ENCODE measurements at regions not wholly inside any gene's neighbourhood (a gene's known extent, or its start where the extent isn't known, plus 50 kb on each side); places are given as distances from the start of the nearest gene placed in this dataset.

DNA sequence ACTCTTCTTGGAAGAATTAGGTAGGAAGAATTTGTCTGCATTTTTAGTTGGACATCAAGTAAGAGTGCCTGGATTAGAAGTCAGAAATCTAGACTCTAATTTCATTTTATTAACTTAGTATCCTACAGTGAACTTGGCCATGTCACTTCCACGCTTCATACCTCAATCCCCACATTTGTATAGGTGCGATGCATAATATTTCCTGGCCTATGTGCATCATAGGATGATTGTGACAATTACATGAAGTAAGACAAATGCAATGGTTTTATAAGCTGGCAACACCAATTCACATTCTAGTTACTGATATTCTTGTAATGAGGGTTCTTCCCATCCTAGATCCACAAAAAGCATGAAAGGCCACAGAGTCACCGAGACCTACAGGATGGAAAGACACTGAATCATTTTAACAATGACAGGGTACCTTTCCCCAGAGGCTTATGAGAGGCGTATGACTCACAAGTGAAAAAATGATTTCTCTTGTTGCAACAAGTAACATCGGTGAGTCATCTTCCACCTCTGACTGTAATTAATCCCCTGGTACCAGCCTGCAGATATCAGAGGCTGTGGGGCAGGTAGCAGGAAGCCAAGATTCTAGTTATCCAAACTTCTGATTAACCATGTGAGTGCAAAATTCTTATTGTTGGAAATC is 56.0 kb upstream of the OR5AK2 start:
- no peak for DNase-seq (ENCODE audit: low spot score)

DNA sequence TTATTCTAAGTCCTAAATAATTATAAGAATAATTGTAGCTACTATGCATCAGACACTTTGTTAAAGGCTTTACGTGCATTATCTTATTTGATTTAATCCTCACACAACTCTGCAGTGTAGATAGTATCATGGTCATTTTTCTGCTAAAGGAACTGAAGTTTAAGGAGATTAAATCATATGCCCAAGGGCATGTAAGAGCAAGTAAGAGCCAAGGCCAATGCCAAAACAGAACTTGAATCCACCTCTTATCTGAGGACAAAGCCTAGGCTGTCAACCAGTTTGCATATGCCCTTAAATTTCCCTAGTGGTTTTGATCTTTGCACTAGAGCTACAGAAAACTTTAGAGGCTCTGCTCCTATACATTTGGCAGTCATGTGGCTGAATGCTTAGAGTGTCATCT is 65.6 kb upstream of the OR5AK2 start:
- DNase-seq (ENCODE audit: low spot score), result no peak

DNA sequence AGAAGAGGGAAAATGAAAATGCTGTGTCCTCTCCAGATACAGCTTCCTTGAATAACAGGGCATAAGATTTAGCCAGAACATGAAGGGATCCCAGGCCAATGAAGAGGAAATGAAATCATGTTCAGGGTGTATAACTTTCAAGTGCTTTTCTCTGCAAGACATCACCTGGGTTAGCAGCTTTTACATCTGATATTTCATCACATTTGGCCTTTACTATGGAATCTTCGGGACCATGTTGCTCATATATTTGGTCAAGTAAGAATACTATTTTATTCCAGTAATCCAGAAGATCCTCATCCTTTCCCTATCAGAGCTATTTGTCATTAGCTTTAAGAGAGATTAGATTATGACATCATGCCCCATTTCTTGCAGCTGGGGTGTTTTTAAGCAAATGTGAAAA is 66.3 kb upstream of the OR5AK2 start:
- no peak for DNase-seq (ENCODE audit: low spot score)

DNA sequence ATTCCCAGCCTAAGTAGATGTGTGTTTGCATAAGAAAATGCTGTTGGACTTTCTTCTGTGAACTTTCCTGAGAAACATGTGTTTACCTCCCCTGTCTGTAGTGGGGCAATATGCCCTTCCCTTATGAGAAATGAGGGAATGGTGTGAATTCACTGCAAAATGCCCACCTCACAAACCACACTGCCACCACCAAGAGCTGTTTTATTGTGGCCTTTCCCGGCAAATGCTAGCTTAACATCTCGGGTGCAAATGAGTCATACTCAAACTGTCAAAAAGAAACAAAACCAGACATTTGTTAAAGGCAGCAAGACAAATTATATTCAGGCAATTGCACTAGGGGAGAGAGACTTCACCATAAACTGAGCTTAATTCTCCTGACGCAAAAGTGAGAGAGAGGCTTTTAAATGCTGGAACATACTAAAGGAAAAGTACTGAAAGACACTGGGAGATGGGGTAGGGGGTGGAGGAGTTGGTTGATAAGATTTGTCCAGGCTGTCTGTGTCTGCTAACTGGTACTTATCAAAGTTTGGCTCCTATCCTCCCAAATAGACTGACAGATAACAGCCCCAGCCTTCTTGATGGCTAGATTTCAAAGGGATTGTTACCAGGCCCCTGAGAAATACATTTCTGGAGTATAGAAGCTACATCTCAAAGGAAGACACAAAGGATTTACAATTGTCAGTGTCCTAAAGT is 70.9 kb upstream of the OR5AK2 start:
- no peak for DNase-seq (ENCODE audit: low spot score)

DNA sequence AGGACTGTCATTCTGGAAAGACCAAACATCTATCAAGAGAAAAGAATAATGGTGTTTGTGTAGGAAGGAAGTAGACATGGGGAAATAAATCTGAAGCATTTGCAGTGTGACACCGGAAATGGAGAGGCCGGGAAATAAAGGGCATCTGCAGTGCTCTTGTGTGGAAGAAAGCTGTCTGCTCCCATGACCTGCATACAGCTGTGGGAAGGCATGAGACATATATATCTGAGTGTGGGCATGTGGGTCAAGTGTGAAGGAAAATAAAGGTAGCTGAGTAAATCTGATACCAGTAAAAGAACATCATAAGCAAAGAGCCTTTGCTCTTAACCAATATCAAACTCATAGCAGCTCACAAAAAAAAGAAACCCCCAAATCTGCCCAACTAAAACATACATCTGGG is 72.1 kb upstream of the OR5AK2 start:
- no peak for DNase-seq (ENCODE audit: low spot score)

DNA sequence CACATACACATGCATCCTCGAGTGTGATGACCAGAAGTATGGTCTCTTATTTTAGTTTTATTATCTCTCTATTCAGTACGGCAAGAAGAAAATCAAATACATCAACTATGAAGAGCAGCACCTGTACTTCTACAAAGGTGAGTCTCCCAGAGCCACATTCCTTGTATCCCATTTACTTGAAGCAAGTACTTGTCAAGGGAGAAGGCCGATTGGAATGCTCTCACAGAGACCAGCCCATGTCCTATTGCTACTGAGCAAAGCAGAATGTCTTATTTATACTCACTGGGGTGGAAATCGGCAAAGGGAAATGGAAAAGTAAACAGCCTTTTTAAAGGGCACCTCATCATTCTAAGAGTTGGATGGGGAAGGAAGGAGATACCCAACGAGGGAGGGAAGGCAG is 72.6 kb upstream of the OR5AK2 start:
- DNase-seq (ENCODE audit: low spot score), result no peak

DNA sequence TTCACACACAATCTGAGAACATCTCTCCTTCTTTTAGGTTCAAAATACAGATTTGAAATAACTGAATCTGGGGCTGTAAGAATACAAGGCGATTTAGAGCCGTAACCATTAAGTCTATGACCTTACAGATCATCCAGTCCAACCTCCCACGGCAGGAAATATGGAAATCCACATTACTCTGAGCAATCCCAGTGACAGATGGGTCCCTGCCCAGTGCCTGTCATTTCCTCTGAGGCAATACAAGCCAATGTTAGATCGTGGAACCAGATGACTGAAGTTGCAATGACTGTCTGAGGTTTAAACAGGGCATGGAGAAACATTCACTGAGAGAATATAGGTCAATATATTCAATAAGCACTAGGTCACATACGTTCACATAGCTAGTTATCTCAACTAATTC is 77.4 kb upstream of the OR5AK2 start:
- no peak for DNase-seq (ENCODE audit: low spot score)

DNA sequence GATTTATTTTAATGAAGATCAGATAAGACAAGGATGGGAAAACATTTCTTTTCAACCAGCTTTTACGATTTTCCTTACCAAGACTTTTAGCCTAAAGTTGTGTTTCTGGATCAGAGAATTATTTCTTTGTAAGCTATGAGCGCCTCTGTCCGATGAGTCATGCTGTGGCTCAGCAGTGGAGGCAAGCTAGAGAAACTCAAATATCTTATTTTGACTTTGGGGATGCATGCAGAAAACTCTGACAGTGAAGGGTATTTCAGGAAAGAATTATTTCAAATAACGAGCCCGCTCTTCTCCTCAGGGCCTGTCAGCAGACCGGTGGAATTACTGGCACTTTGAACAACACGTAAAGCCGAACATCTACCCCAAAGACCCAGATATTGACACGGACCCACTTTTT is 77.9 kb upstream of the OR5AK2 start:
- DNase-seq (ENCODE audit: low spot score), result no peak

DNA sequence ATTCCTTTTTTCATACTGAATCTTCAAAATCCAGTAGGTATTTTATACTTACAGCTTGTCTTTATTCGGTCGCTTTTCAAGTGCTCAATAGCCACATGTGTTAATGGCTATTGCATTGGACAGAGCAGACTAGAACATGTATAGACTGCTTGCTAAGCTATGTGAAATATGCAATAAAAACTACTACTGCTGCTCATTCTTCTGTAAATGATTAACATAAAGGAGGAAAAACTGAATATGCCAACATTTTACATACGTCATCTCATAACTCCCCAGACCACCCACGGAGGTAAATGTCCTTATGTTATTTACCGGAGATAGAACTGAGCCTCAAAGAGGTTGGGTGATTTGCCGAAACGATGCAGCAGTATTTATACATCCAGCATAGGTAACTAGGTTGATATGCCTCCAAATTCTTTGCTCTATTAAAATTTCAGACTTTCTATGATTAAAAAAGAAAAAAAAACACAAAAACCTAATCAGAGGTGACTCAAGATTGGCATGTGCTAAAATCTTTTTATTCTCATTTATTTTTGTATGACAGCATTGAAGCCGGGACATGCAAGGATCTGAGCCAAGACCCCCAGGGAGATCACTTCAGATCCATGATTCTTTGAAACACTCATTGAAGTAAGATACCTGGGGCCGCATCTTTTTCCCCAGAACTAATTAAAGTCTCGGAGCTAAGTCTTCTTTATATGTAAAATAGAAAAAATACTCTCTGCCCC is 78.5 kb upstream of the OR5AK2 start:
- no peak for DNase-seq (ENCODE audit: low spot score)

DNA sequence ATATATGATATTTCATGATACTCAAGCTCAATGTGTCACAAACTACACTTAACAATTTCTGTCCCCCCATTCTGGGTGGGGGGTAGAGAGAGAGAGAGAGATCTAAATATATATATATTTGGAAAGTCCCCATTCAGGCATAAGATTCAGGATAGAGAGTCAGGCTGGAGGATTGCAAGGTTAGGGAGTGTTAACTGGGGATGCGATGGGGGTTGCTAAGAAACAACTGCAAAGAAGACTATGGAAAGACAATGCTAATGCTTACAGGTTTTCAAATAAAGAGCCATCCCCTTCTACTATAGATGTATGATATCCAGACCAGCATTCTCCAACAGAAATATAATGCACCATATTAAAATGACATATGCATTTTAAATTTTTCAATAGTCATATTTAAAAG is 79.2 kb upstream of the OR5AK2 start:
- no peak for DNase-seq (ENCODE audit: low spot score)

DNA sequence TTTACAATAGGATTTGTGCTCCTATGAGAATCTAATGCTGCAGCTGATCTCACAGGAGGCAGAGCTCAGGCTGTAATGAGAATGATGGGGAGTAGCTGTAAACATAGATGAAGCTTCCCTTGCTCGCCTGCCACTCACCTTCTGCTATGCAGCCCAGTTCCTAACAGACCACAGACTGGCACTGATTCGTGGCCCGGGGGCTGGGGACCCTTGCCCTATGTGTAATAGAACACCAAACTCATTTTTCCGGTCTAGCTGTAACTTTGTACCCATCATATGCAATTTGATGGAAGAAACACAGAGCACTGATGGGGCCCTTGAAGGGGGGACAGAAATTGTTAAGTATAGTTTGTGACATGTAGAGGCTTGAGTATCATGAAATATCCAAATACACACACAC is 79.6 kb upstream of the OR5AK2 start:
- no peak for DNase-seq (ENCODE audit: low spot score)

DNA sequence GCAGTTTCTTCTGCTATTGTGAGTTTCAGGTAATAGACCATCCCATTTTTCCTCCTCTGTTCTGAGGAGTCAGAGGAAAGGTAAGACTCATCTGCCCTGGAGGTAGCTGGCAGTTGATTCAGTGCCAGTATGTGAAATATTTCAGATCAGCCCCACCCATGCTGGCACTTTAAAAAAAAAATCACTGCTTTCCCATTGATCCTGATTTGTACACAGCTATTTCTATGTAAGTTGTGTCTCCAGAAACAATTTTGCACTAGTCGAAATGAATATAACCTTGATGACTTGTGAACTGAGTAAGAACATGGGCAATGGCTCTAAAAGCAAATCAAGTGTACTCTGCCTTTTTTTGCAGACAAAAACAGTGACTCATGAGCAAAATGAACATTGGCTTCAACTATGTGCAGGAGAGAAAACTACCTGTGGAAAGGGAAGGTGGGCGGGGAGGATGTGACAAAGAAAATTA is 82.0 kb upstream of the OR5AK2 start:
- DNase-seq (ENCODE audit: low spot score), result no peak

DNA sequence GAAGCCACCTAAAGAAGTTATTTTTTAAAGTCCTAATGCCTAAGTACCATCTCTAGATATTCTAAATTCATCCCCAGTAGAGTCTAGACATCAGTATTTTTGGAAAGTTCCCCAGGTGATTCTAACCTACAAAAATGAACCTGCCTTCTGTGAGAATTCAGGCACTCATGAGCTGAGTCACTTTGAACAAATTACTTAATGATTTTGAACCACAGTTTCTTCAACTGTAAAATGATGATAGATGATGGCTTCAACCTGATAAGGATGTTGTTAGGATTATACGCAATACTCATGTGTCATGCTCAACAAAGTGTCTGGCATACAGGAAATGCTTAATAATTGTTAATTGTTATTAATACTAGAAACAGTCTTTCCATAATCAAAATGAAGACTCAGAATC is 82.8 kb upstream of the OR5AK2 start:
- DNase-seq (ENCODE audit: low spot score), result no peak

DNA sequence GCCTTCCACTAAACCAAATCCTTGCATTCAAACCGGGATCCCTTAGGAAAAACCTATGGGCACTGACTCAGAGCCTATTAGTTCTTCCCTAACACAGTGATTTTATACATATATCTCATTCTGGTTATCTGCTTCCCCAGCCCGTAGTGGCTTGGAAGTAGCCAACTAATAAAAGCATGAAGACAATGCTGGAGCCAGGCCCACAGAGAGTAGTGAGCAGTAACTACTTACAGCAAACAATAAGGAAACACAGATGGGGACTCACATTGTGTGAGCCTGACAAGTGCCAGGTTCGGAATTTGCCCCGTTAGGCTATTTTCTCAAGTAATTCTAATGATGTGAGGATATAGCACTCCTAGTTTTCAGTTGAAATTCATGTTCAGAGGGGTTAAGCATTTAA is 83.3 kb upstream of the OR5AK2 start:
- no peak for DNase-seq (ENCODE audit: low spot score)

DNA sequence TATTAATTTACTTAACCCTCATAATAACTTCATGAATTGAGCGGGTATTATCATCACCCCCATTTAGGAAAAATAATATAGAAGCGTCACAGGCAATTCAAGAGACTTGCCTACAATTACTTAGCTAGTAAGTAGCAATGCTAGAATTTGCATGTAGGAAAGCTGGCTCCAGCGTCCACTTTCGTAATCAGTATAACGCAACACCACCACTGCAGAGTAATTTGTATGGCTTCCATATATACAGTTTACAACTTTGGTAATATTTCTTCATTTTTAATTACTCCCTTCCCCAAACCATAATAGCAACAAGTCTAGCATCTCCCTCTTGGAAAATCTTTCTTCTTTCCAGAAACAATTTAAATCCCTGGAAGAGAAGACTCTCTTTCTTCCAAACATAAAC is 89.9 kb upstream of the OR5AK2 start:
- DNase-seq (ENCODE audit: low spot score), result no peak

DNA sequence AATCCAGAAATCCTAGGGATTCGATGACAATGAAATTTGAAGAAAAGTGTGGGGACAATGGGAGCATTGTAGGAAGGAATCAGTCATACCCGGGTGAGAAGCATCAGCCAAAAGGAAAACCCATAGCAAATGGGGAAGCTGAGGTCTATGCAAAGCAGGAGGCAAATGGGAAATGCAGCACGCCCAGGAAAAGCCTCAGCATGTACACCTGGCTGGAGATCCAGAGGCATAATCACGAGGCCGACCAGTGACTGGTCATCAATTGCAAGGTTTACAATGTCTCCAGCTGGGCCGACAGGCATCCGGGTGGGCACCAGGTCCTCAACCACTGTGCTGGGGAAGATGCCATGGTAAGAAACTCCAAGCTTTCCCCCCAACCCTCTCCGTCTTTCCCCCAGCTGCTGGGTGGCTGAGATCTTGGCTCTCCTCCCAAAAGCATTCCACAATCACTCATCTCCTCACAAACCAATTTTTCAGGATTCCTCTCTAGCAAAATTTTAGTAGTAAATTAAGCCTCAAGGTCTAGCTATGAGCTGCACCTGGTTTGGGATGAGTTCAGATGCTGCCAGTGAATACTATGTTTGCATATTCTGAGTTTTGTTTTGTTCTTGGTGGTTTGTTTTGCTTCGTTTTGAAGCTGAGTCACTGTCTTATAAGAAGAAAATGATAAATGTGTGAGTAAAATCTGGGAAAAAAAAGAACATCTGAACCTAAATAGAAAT is 98.0 kb upstream of the OR5AK2 start:
- DNase-seq (ENCODE audit: low spot score), result no peak

DNA sequence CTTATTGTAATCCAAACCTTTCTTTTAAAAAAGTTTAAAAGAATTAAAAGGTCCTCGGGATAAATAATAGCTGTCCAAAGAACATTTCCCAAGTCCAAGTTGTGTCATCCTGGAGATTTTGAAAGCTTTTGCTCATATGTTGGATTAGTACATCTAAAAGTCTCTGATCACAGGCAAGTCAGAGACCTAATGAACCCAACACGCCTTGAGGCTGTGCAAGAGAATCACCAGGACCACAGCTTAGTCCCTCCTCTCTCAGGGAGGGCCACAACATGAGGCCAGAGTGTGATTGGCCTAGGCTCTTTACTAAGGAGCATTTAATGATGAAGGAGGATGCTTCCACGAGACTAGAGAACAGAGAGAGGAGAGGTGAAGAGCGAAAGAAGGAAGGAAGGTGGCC is 98.7 kb upstream of the OR5AK2 start:
- no peak for DNase-seq (ENCODE audit: low spot score)

DNA sequence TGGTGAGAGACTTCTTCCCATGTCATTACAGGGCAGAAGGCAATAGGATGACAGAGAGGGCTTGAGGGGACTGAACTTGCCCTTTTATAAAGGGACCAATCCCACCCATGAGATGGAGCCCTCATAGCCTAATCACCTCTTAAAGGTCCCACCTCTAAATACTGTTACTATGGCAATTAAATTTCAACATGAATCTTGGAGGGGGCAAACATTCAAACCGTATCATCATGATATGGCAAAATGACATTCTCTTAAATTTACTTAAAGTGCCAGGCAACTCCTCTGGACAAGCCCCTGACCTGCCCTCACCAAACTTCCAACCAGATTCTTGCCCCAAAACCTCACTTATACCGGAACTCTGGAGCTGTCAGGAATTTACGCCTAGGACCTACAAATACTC is 100.8 kb upstream of the OR5AK2 start:
- no peak for DNase-seq (ENCODE audit: low spot score)

DNA sequence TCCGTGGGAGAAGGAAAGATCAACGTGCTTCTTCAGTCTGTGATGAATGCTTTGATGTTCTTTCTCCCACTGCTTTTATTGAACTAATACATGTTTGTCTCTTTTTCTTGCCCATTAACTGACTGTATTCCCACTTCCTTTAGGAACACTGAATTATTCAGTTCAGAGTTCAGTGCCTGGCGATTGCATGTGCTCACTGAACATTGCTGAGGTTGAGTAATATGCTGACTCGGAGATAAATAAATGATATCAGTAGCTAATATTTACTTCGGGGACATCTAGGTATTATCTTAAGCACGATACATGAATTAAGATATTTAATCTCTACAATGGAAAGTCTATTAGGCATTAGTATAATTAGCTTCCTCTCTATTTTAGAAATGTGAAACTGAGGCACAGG is 102.3 kb upstream of the OR5AK2 start:
- no peak for DNase-seq (ENCODE audit: low spot score)

DNA sequence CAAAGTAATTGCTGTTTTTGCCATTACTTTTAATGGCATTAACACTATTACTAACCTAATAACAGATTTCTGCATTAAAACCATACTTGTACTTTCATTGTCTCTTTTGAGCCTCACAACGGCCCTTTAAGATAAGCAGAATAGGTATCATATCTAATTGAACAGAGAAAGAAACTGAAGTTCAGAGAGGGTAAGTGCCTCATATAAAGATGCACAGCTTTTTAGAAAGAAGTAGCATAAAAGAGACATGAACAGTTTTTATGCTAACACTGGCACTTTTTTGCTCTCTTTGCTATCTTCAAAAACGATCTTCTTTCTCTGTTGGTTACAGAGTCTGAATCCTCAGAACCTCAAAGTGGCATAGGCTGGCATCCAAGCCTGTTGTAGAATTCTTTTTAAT is 102.9 kb upstream of the OR5AK2 start:
- DNase-seq (ENCODE audit: low spot score), result no peak

DNA sequence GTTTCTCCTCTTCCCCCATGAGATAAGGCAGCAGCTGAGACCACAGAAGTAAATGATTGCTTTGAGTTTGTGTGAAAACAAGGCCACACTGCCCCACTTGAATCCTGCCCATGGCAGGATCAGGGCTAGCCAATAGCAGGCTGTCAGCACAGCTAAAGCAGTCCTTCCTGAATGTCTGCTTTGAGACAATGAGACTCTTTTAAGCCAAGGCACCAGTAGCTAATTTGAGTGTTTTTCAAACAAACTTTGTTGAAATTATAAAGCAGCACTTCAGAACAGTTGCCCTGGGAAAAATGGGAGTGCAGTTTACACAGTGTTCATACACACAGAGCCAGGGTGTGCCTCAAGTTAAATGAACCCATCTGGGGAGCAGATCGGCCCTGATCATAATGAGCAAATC is 103.5 kb upstream of the OR5AK2 start:
- DNase-seq (ENCODE audit: low spot score), result peak; percentile 15

DNA sequence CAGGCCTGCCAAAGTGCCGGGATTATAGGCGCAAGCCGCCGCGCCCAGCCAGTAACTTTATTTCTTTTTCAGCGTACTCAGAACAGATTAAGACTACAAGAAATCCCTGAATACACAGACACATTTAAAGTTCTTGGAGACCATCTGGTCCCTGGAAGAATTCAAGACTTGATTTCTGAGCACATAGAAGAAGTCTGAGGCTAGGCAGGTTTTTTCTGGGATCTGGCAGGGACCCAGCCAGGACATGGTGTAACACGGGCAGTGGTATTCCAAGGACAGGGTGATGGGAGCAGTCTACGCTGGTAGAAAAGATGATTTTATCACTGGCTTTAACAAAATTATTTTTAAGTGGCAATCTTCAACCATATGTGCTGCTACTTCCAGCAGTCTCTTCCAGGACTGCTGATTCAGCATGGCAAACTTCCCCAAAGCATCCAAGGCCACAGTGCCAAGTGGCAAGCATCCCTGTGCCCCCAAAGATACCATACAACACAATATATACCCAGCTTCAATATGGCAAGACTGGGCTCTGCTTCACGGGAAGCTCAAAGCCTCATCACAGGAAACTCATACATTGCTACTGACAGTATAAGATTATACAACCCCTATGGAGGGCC is 105.2 kb upstream of the OR5AK2 start:
- DNase-seq (ENCODE audit: low spot score), result no peak
